OCI-LY3 (cell line): ENCODE measurements at regions not wholly inside any gene's neighbourhood (a gene's known extent, or its start where the extent isn't known, plus 50 kb on each side); places are given as distances from the start of the nearest gene placed in this dataset.

Experiments used
- H2AFZ ChIP-seq: fragments of 200-600, 300-600 bp; shearing (Covaris generic); 2 replicates; pipeline ENCODE4 v1.6.0; 2014; ENCODE audit warnings: antibody characterized with exemption, low read depth, low read length
- H3K27ac ChIP-seq: fragments of 200-600, 300-600 bp; sonication (generic); 2 replicates; pipeline ENCODE4 v1.5.1; 2014; ENCODE audit warnings: mild to moderate bottlenecking, low read length, moderate library complexity, mixed read lengths
- H3K27me3 ChIP-seq: fragments of 200-600, 300-600 bp; sonication (generic); 2 replicates; pipeline ENCODE4 v1.6.1; 2014; ENCODE audit warnings: low read depth, low read length, mixed read lengths
- H3K36me3 ChIP-seq: fragments of 200-600, 300-600 bp; sonication (generic); replicated peaks from 2 replicates; pipeline ENCODE3; 2014; ENCODE audit warnings: low read depth, low read length, mixed read lengths
- H3K4me1 ChIP-seq: fragments of 300-600, 200-600 bp; sonication (generic); 2 replicates; pipeline ENCODE4 v1.6.1; 2014; ENCODE audit warnings: low read length, mixed read lengths
- H3K4me2 ChIP-seq: fragments of 200-600, 300-600 bp; sonication (generic); 2 replicates; pipeline ENCODE4 v1.6.1; 2014; ENCODE audit warnings: low read length, mixed read lengths
- H3K4me3 ChIP-seq: fragments of 300-600, 200-600 bp; sonication (generic); 2 replicates; pipeline ENCODE4 v1.5.1; 2014; ENCODE audit warnings: antibody characterized with exemption, mild to moderate bottlenecking, low read length, moderate library complexity
- H3K79me2 ChIP-seq: fragments of 300-600, 200-600 bp; shearing (Covaris generic); 2 replicates; pipeline ENCODE4 v1.6.1; 2014; ENCODE audit warnings: mild to moderate bottlenecking, low read length, mixed read lengths
- H3K9ac ChIP-seq: fragments of 300-600, 200-600 bp; shearing (Covaris generic); 2 replicates; pipeline ENCODE4 v1.6.0; 2014; ENCODE audit warnings: mild to moderate bottlenecking, low read length, moderate library complexity
- H3K9me3 ChIP-seq: fragments of 200-600, 300-600 bp; shearing (Covaris generic); 2 replicates; pipeline ENCODE4 v1.6.1; 2014; ENCODE audit warnings: low read length, mixed read lengths; ENCODE audit not compliant: insufficient read depth
- H4K20me1 ChIP-seq: fragments of 200-600, 300-600 bp; sonication (generic); 2 replicates; pipeline ENCODE4 v1.6.1; 2016; ENCODE audit warnings: low read length, mixed read lengths; ENCODE audit not compliant: insufficient read depth
- EZH2phosphoT487 ChIP-seq: fragments of 200-600 bp; shearing (Covaris generic); IDR thresholded peaks from 2 replicates; pipeline ENCODE4 v1.6.1; 2018; ENCODE audit warnings: antibody characterized with exemption, mixed run types, low read depth
- TF ChIP-seq, protein P1 (sequence below): fragments of 200-600, 300-600 bp; sonication (generic); IDR thresholded peaks from 2 replicates; pipeline ENCODE4 v1.5.1; 2014; ENCODE audit warnings: antibody characterized with exemption, low read length, low read depth

DNA sequence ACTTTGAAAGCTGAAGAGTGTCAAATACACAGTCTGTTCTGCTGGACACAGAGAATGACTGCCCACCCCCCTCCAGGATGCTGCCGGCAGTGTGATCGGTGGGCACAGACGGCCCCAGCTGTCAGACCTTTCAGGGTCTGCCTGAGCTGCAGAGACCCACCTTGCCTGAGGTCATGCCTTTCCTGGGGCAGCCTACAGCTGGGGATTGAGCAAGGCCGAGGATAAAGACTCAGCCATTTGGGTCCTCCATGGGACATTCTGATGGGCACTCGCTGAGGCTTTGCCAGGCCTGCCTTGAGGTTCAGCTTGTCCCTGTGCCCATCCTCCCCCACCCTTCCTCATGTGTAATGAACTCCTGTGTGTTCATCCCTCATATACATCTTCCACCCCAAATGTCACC is 102.3 kb upstream of the SMAD3 start:
- no peaks in the 10 kb centered on the region for H3K36me3 ChIP-seq
- no peak overlapping the region for H3K4me2 ChIP-seq
- no peaks in the 10 kb centered on the region for H4K20me1 ChIP-seq
- peaks cover 31% of the 10 kb centered on the region for H3K27me3 ChIP-seq
- H3K9ac ChIP-seq = no peak overlapping the region
- no peaks in the 10 kb centered on the region for H3K79me2 ChIP-seq
- no peak for TF ChIP-seq EZH2phosphoT487
- TF ChIP-seq, protein P1, sequence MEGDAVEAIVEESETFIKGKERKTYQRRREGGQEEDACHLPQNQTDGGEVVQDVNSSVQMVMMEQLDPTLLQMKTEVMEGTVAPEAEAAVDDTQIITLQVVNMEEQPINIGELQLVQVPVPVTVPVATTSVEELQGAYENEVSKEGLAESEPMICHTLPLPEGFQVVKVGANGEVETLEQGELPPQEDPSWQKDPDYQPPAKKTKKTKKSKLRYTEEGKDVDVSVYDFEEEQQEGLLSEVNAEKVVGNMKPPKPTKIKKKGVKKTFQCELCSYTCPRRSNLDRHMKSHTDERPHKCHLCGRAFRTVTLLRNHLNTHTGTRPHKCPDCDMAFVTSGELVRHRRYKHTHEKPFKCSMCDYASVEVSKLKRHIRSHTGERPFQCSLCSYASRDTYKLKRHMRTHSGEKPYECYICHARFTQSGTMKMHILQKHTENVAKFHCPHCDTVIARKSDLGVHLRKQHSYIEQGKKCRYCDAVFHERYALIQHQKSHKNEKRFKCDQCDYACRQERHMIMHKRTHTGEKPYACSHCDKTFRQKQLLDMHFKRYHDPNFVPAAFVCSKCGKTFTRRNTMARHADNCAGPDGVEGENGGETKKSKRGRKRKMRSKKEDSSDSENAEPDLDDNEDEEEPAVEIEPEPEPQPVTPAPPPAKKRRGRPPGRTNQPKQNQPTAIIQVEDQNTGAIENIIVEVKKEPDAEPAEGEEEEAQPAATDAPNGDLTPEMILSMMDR = no peak
- H3K4me3 ChIP-seq = no peak overlapping the region
- no peak overlapping the region for H3K27ac ChIP-seq
- H3K9me3 ChIP-seq = no peaks in the 10 kb centered on the region
- H3K4me1 ChIP-seq = peaks cover 3% of the 10 kb centered on the region; the same call in 1 of the 2 replicates
- no peak overlapping the region for H2AFZ ChIP-seq

DNA sequence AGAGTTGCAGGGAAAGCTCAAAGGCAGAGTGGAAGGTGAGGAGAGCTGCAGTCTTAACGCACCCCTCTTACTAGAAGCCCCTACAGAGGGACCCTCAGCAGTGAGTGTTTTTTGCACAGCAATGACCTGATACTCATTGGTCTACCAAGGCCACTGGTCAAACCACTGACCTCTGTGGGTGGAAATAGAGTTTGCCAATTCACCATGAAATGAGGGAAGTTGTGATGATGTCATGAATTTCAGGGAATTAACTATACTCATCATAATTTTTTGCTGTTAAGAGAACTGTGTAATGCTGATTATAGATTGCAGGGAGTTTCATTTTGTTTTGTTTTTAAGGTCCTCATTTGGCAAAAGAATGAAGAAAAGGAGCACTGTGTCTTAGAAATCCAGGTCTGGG is 101.7 kb upstream of the SMAD3 start:
- Histone ChIP-seq H3K9ac (no peak overlapping the region), H3K4me1 (peaks cover 3% of the 10 kb centered on the region; the same call in 1 of the 2 replicates), H3K27ac (no peak overlapping the region), H3K27me3 (peaks cover 31% of the 10 kb centered on the region), H4K20me1 (no peaks in the 10 kb centered on the region), H3K36me3 (no peaks in the 10 kb centered on the region), H2AFZ (no peak overlapping the region), H3K4me2 (no peak overlapping the region), H3K79me2 (no peaks in the 10 kb centered on the region), H3K4me3 (no peak overlapping the region), H3K9me3 (no peaks in the 10 kb centered on the region)
- TF ChIP-seq, protein P1 = no peak
- TF ChIP-seq EZH2phosphoT487 = no peak

DNA sequence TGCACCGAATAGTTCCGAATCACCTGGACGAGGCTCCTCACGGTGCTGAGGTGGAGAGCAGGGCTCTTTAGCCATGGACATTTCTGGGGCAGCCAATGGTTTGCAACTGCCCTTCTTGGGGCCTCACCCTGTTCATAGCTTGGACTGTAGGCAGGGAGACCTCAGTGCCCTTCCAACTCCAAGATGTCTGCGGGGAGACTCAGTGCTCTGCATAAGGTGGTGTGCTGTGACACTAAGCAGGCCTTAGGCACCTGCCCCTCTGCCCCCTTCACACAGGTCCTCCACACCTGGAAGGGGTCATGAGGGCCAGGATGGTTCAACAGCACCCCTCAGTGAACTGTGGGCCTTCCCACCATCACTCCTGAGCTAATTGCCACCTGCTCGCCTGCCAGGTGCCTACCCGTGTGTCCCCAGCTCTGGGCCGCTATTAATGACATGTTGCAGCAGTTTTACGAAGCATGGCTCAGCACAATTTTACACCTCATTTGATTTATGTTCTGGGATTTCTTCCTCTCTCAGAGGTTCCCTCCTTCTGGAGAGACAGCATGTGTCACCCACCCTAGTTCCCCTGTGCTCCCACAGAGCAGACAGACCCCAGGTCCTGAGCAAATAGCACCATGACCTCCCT is 101.2 kb upstream of the SMAD3 start:
- no peaks in the 10 kb centered on the region for H3K79me2 ChIP-seq
- H3K9ac ChIP-seq = no peak overlapping the region
- H3K4me3 ChIP-seq = no peak overlapping the region
- H3K4me1 ChIP-seq = peaks cover 3% of the 10 kb centered on the region; the same call in 1 of the 2 replicates
- no peak overlapping the region for H3K27ac ChIP-seq
- no peaks in the 10 kb centered on the region for H4K20me1 ChIP-seq
- H3K9me3 ChIP-seq = no peaks in the 10 kb centered on the region
- no peak overlapping the region for H3K4me2 ChIP-seq
- H3K27me3 ChIP-seq = peaks cover 28% of the 10 kb centered on the region
- H2AFZ ChIP-seq = no peak overlapping the region
- H3K36me3 ChIP-seq = no peaks in the 10 kb centered on the region
- TF ChIP-seq, protein P1 = no peak
- no peak for TF ChIP-seq EZH2phosphoT487

DNA sequence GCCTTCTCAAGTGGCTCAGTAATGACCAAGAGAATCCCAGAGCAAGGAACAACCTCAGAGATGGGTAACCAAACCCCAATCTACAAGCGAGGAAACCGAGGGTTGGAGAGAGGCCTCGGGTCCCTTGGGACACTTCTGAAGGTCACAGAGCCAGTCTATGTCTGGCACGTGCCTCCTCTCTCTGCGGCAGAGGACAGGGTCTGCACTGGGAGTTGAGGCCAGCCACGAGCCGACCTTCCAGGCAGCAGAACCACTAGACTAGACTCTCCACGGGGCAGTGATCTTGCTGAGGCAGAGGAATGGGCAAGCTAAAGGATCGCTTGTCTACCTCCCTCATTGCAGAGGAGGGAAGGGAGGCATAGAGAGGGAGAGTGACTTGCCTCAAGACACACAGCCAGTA is 100.6 kb upstream of the SMAD3 start:
- no peaks in the 10 kb centered on the region for H3K36me3 ChIP-seq
- H3K9me3 ChIP-seq = no peaks in the 10 kb centered on the region
- no peak overlapping the region for H3K9ac ChIP-seq
- no peak overlapping the region for H3K4me3 ChIP-seq
- TF ChIP-seq, protein P1 = no peak
- no peak for TF ChIP-seq EZH2phosphoT487
- no peaks in the 10 kb centered on the region for H3K79me2 ChIP-seq
- no peak overlapping the region for H3K27ac ChIP-seq
- H2AFZ ChIP-seq = no peak overlapping the region
- no peaks in the 10 kb centered on the region for H4K20me1 ChIP-seq
- peaks cover 3% of the 10 kb centered on the region; the same call in 1 of the 2 replicates for H3K4me1 ChIP-seq
- peaks cover 23% of the 10 kb centered on the region for H3K27me3 ChIP-seq
- no peak overlapping the region for H3K4me2 ChIP-seq
